H1 (cell line): ENCODE measurements at regions not wholly inside any gene's neighbourhood (a gene's known extent, or its start where the extent isn't known, plus 50 kb on each side); places are given as distances from the start of the nearest gene placed in this dataset.

Source experiments
- CTCF ChIA-PET: fragments of 300-600 bp; sonication (Branson Sonifier 250); formaldehyde crosslinking; loops from one replicate; lab custom pipeline; 2021; ENCODE audit not compliant: partially characterized antibody; lab: Charles Lee
- POLR2A ChIA-PET: fragments of 300-600 bp; sonication (Branson Sonifier 250); formaldehyde crosslinking; loops from one replicate; lab custom pipeline; 2021; ENCODE audit warnings: inconsistent platforms; ENCODE audit not compliant: partially characterized antibody; lab: Charles Lee
- DNase-seq, 2 experiments: peaks; one replicate each; pipeline versions ENCODE4 v3.0.0 to v3.0.0-alpha.2; 2010 to 2022; ENCODE audit warnings: low spot score in 2 of 2, low read depth in 1 of 2, mixed read lengths in 1 of 2
- FAIRE-seq: peaks from 2 replicates; lab custom pipeline; 2011; peaks lifted over from hg19 to GRCh38; lab: Jason Lieb, UNC
- H2AFZ ChIP-seq: 2 replicates; pipeline ENCODE4 v1.8.1; 2012; ENCODE audit warnings: low read length, inconsistent platforms
- H2AK5ac ChIP-seq: 2 replicates; pipeline ENCODE4 v1.6.1; 2013; ENCODE audit warnings: low read depth, low read length
- H2BK120ac ChIP-seq: replicated peaks from 2 replicates; pipeline ENCODE3; 2013; ENCODE audit warnings: low read depth, low read length, inconsistent platforms
- H2BK12ac ChIP-seq: 2 replicates; pipeline ENCODE4 v1.6.1; 2013; ENCODE audit warnings: low read depth, low read length
- H2BK15ac ChIP-seq: 2 replicates; pipeline ENCODE4 v1.6.1; 2013; ENCODE audit warnings: low read length
- H2BK20ac ChIP-seq: 2 replicates; pipeline ENCODE4 v1.6.1; 2013; ENCODE audit warnings: low read length
- H2BK5ac ChIP-seq: 2 replicates; pipeline ENCODE4 v1.6.1; 2013; ENCODE audit warnings: low read depth, low read length
- H3K14ac ChIP-seq: 2 replicates; pipeline ENCODE4 v1.6.1; 2013; ENCODE audit warnings: inconsistent platforms; ENCODE audit not compliant: insufficient read length
- H3K18ac ChIP-seq: 2 replicates; pipeline ENCODE4 v1.6.1; 2013; ENCODE audit warnings: low read length; ENCODE audit errors: extremely low read depth
- H3K23ac ChIP-seq: 2 replicates; pipeline ENCODE4 v1.6.1; 2013; ENCODE audit warnings: inconsistent platforms; ENCODE audit not compliant: insufficient read length
- H3K23me2 ChIP-seq: 2 replicates; pipeline ENCODE4 v1.6.1; 2013; ENCODE audit warnings: low read depth, low read length
- H3K27ac ChIP-seq: 2 replicates; pipeline ENCODE4 v1.6.1; 2011; ENCODE audit warnings: low read depth, low read length, inconsistent platforms
- H3K27me3 ChIP-seq, 4 experiments: replicated peaks in 1 of 4; 1 replicate in 1 of 4; 2 replicates in 3 of 4; pipeline versions ENCODE4 v1.6.1 to v1.8.1; 2011 to 2013; ENCODE audit warnings: low read length in 3 of 4, mild to moderate bottlenecking in 3 of 4, inconsistent platforms in 2 of 4, mixed read lengths in 2 of 4, moderate library complexity in 1 of 4; ENCODE audit not compliant: control insufficient read depth in 3 of 4, insufficient read depth in 3 of 4; ENCODE audit errors: extremely low read depth in 1 of 4
- H3K36me3 ChIP-seq, 4 experiments: 2 replicates each; pipeline versions ENCODE4 v1.6.1 to v1.8.1; 2011 to 2013; ENCODE audit warnings: mild to moderate bottlenecking in 4 of 4, low read length in 3 of 4, moderate library complexity in 2 of 4, control low read depth in 1 of 4, inconsistent platforms in 1 of 4; ENCODE audit not compliant: insufficient read depth in 4 of 4, control insufficient read depth in 2 of 4
- H3K4ac ChIP-seq: replicated peaks from 2 replicates; pipeline ENCODE3; 2013; ENCODE audit warnings: low read length, low read depth, mixed read lengths, inconsistent platforms; ENCODE audit not compliant: insufficient read length
- H3K4me1 ChIP-seq, 4 experiments: replicated peaks in 1 of 4; 1 replicate in 1 of 4; 2 replicates in 3 of 4; pipeline versions ENCODE4 v1.6.1 to v1.8.1; 2011 to 2013; ENCODE audit warnings: low read length in 3 of 4, inconsistent platforms in 2 of 4, mixed read lengths in 1 of 4; ENCODE audit not compliant: insufficient read depth in 4 of 4, control insufficient read depth in 3 of 4
- H3K4me2 ChIP-seq, 2 experiments: 2 replicates each; pipeline versions ENCODE4 v1.6.1 to v1.8.1; 2011 to 2013; ENCODE audit warnings: low read depth in 2 of 2, low read length in 2 of 2, control low read depth in 1 of 2, inconsistent platforms in 1 of 2, mild to moderate bottlenecking in 1 of 2; ENCODE audit not compliant: insufficient read depth in 1 of 2
- H3K4me3 ChIP-seq, 4 experiments: fragments of 200-600, 300-600 bp in 1 of 4; sonication (generic), shearing (Covaris generic), sonication (Bioruptor Twin) in 1 of 4; 2 replicates each; pipeline versions ENCODE4 v1.5.1 to v1.8.1; 2011 to 2016; ENCODE audit warnings: low read length in 4 of 4, low read depth in 3 of 4, control low read depth in 2 of 4, inconsistent platforms in 2 of 4, mild to moderate bottlenecking in 2 of 4, mixed read lengths in 1 of 4, moderate library complexity in 1 of 4; ENCODE audit not compliant: insufficient read depth in 2 of 4; ENCODE audit errors: extremely low read depth in 1 of 4
- H3K56ac ChIP-seq: replicated peaks from 2 replicates; pipeline ENCODE3; 2013; ENCODE audit warnings: low read depth, mild to moderate bottlenecking, mixed read lengths, low read length, inconsistent platforms; ENCODE audit not compliant: insufficient read length
- H3K79me1 ChIP-seq: 2 replicates; pipeline ENCODE4 v1.6.1; 2013; ENCODE audit warnings: low read depth, low read length, control low read depth
- H3K79me2 ChIP-seq, 2 experiments: 2 replicates each; pipeline versions ENCODE4 v1.6.1 to v1.8.1; 2012 to 2013; ENCODE audit warnings: low read length in 2 of 2, mild to moderate bottlenecking in 2 of 2, inconsistent platforms in 1 of 2; ENCODE audit not compliant: insufficient read depth in 2 of 2, control insufficient read depth in 1 of 2
- H3K9ac ChIP-seq, 4 experiments: replicated peaks in 1 of 4; 1 replicate in 1 of 4; 2 replicates in 3 of 4; pipeline versions ENCODE4 v1.6.1 to v1.8.1; 2011 to 2013; ENCODE audit warnings: low read depth in 3 of 4, low read length in 3 of 4, control low read depth in 2 of 4, mild to moderate bottlenecking in 2 of 4, moderate library complexity in 2 of 4, inconsistent platforms in 1 of 4; ENCODE audit errors: extremely low read depth in 1 of 4
- H3K9me3 ChIP-seq, 2 experiments: 2 replicates each; pipeline versions ENCODE4 v1.6.1 to v1.8.1; 2012 to 2013; ENCODE audit warnings: mild to moderate bottlenecking in 2 of 2, moderate library complexity in 2 of 2, control low read depth in 1 of 2, inconsistent platforms in 1 of 2, low read depth in 1 of 2, low read length in 1 of 2, mixed read lengths in 1 of 2; ENCODE audit not compliant: insufficient read depth in 2 of 2
- H4K20me1 ChIP-seq, 2 experiments: replicated peaks in 1 of 2; 2 replicates each; pipeline versions ENCODE3 to v1.8.1; 2011 to 2013; ENCODE audit warnings: inconsistent platforms in 2 of 2, low read length in 2 of 2, mild to moderate bottlenecking in 1 of 2; ENCODE audit not compliant: insufficient read depth in 2 of 2, control insufficient read depth in 1 of 2
- H4K5ac ChIP-seq: 2 replicates; pipeline ENCODE4 v1.6.1; 2013; ENCODE audit warnings: low read length, low read depth, mixed read lengths, inconsistent platforms; ENCODE audit not compliant: insufficient read length
- H4K8ac ChIP-seq: 2 replicates; pipeline ENCODE4 v1.8.0; 2013; ENCODE audit warnings: mild to moderate bottlenecking, moderate library complexity, low read length, inconsistent platforms; ENCODE audit not compliant: insufficient read depth; ENCODE audit errors: extremely low read depth
- H4K91ac ChIP-seq: replicated peaks from 2 replicates; pipeline ENCODE3; 2013; ENCODE audit warnings: low read length, mixed read lengths, inconsistent platforms; ENCODE audit not compliant: insufficient read length
- ATF3 ChIP-seq: IDR thresholded peaks from 2 replicates; pipeline ENCODE4 v1.6.1; 2011; ENCODE audit warnings: low read depth, mild to moderate bottlenecking, low read length; ENCODE audit not compliant: insufficient read depth
- CHD2 ChIP-seq: IDR thresholded peaks from 2 replicates; pipeline ENCODE4 v1.6.1; 2012; ENCODE audit warnings: low read length, improper control_type of control experiment
- E2F6 ChIP-seq: IDR thresholded peaks from 2 replicates; pipeline ENCODE4 v1.6.1; 2012; ENCODE audit warnings: inconsistent platforms
- EZH2 ChIP-seq: fragments of 200-600 bp; sonication (generic); IDR thresholded peaks from 2 replicates; pipeline ENCODE4 v1.7.1; 2012; ENCODE audit warnings: low read depth, mild to moderate bottlenecking, moderate library complexity, low read length, inconsistent platforms; ENCODE audit not compliant: severe bottlenecking
- HDAC6 ChIP-seq: IDR thresholded peaks from one replicate; pipeline ENCODE4 v1.7.1; 2012; ENCODE audit warnings: low read depth, mild to moderate bottlenecking, inconsistent platforms, low read length, moderate library complexity
- JUND ChIP-seq: IDR thresholded peaks from 2 replicates; pipeline ENCODE4 v1.6.1; 2011; ENCODE audit warnings: mild to moderate bottlenecking, improper control_type of control experiment, low read length
- PHF8 ChIP-seq: fragments of 200-600 bp; sonication (generic); conservative IDR thresholded peaks from 2 replicates; pipeline ENCODE4 v1.7.1; 2012; ENCODE audit warnings: low read depth, mild to moderate bottlenecking, inconsistent platforms, low read length, moderate library complexity
- SRF ChIP-seq: IDR thresholded peaks from 2 replicates; pipeline ENCODE4 v1.6.1; 2011; ENCODE audit warnings: mild to moderate bottlenecking, low read depth, low read length, moderate library complexity
- TBP ChIP-seq: IDR thresholded peaks from 2 replicates; pipeline ENCODE4 v1.6.1; 2011; ENCODE audit warnings: low read depth, low read length, improper control_type of control experiment
- YY1 ChIP-seq: IDR thresholded peaks from 2 replicates; pipeline ENCODE4 v1.6.1; 2011; ENCODE audit warnings: low read depth, mild to moderate bottlenecking, low read length
- WGBS, 2 experiments: shearing (Covaris generic) in 1 of 2; methylation state at CpG; one replicate each; pipeline versions ENCODE4 v1.1.6 to v1.1.7; 2013 to 2015; ENCODE audit warnings: low lambda C conversion rate in 2 of 2, mixed read lengths in 2 of 2, inconsistent platforms in 1 of 2, low coverage in 1 of 2, missing lambda C conversion rate in 1 of 2; ENCODE audit not compliant: insufficient replicate concordance in 2 of 2, insufficient coverage in 1 of 2, insufficient read length in 1 of 2; ENCODE audit errors: extremely low coverage in 1 of 2, missing lambda C conversion rate in 1 of 2; 5-methylcytosine and 5-hydroxymethylcytosine counted together
- TF ChIP-seq, protein P1 (sequence below): IDR thresholded peaks from 2 replicates; pipeline ENCODE4 v1.6.1; 2011; ENCODE audit warnings: low read length, improper control_type of control experiment

- Histone ChIP-seq H3K36me3 (peaks cover 0 to 7% (median 0%) of the 10 kb centered on the region in 4 experiments; a peak in 1 of 8 replicates), H3K56ac (no peak overlapping the region), H3K18ac (no peak overlapping the region), H3K14ac (no peak overlapping the region), H3K79me1 (no peaks in the 10 kb centered on the region), H4K8ac (no peak overlapping the region), H3K27ac (no peak overlapping the region), H3K27me3 (no peaks in the 10 kb centered on the region), H3K4me3 (no peak overlapping the region), H3K4me2 (no peak overlapping the region), H2BK5ac (no peak overlapping the region), H4K91ac (no peak overlapping the region), H3K23me2 (no peaks in the 10 kb centered on the region), H4K5ac (no peak overlapping the region), H2BK12ac (no peak overlapping the region), H3K79me2 (no peaks in the 10 kb centered on the region), H2BK20ac (no peak overlapping the region), H3K9ac (no peak overlapping the region), H2AFZ (no peak overlapping the region), H2BK15ac (no peak overlapping the region), H3K4ac (no peak overlapping the region), H3K9me3 (peaks cover 33 to 100% of the 10 kb centered on the region in 2 experiments), H3K4me1 (no peaks in the 10 kb centered on the region), H2AK5ac (no peak overlapping the region), H4K20me1 (no peaks in the 10 kb centered on the region), H3K23ac (no peak overlapping the region), H2BK120ac (no peak overlapping the region)
- no peak for FAIRE-seq
- no peak for DNase-seq
- POLR2A ChIA-PET = no interaction called here
- CTCF ChIA-PET = no interaction called here
- WGBS, 2 experiments = 84% methylated on average over 27 of the region's 49 CpGs; no CpG with 5 or more reads in 1 of the 2 experiments
- no peak for TF ChIP-seq SRF
- no peak for TF ChIP-seq ATF3
- no peak for TF ChIP-seq HDAC6
- no peak for TF ChIP-seq E2F6
- TF ChIP-seq JUND = no peak
- no peak for TF ChIP-seq EZH2
- TF ChIP-seq, protein P1, sequence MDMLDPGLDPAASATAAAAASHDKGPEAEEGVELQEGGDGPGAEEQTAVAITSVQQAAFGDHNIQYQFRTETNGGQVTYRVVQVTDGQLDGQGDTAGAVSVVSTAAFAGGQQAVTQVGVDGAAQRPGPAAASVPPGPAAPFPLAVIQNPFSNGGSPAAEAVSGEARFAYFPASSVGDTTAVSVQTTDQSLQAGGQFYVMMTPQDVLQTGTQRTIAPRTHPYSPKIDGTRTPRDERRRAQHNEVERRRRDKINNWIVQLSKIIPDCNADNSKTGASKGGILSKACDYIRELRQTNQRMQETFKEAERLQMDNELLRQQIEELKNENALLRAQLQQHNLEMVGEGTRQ = no peak
- TF ChIP-seq CHD2 = no peak
- no peak for TF ChIP-seq YY1
- TF ChIP-seq PHF8 = no peak
- TF ChIP-seq TBP = no peak
Observed at GRCh38 chr12:34340534-34341361, 318.5 kb downstream of the ALG10 start.
